Activated T-cell treated with anti-CD3 and anti-CD28 coated beads for 24 hours (primary cell): ENCODE measurements at regions not wholly inside any gene's neighbourhood (a gene's known extent, or its start where the extent isn't known, plus 50 kb on each side); places are given as distances from the start of the nearest gene placed in this dataset.

Experiments
- DNase-seq: peaks from one replicate; pipeline ENCODE4 v3.0.0-alpha.2; 2020; ENCODE audit warnings: low read depth

- DNase-seq: no peak
Observed at GRCh38 chr15:70323111-70323851, 225.6 kb upstream of the TLE3 start.

GRCh38 chr15:70322051-70322668 lies 224.4 kb upstream of the TLE3 start:
- no peak for DNase-seq

DNA sequence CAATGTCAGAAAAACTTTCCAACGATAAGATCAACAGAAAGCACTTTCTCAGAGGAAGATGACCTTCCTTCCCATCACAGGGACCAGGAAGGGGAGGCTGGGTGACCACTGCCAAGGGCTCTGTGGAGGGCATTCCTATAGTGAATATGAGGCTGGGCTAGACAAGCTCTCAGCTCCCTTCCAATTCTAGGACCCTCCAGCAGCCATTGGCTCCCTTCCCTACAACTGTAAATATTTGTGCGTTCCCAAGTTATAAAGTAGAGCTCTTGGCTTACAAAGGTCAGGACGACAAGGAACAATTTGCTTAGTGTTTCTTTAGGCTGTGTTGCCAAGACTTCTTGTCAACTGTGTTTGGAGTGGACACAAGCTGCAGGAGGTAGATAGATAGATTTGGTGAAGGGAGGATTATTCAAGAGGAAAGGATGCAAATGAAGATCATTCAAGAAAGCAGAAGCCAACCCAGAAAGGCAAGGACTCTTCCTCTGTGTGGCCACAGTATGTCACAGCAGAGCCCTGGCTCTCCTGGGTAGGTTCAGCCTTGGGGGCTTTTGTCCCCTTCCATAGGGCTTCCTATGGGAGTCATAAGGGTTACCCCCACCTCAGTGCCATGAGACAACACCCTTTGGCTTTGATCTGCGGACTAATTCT lies 223.6 kb upstream of the TLE3 start:
- no peak for DNase-seq

- no peak for DNase-seq
Observed at GRCh38 chr15:70320482-70320881, 222.8 kb upstream of the TLE3 start.

DNA sequence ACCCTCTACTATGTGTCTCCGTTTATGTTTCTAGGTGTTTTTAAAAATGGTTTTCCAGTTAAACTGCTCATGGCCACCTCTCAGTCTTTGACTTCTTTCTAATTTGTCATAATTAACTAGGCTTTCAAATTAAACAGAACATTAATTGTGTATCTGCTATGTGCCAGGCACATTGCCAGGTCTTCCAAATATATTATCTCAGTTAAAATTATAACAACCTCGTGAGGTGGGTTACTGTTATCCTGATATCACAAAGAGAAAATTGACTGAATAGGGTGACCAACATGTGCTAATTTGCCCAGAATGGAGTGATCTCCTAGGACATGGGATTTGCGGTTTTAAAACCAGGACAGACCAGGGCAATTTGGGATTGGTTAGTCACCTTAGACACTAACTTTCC lies 222.4 kb upstream of the TLE3 start:
- DNase-seq: no peak

GRCh38 chr15:70319466-70319865 lies 221.7 kb upstream of the TLE3 start:
- DNase-seq: no peak

DNA sequence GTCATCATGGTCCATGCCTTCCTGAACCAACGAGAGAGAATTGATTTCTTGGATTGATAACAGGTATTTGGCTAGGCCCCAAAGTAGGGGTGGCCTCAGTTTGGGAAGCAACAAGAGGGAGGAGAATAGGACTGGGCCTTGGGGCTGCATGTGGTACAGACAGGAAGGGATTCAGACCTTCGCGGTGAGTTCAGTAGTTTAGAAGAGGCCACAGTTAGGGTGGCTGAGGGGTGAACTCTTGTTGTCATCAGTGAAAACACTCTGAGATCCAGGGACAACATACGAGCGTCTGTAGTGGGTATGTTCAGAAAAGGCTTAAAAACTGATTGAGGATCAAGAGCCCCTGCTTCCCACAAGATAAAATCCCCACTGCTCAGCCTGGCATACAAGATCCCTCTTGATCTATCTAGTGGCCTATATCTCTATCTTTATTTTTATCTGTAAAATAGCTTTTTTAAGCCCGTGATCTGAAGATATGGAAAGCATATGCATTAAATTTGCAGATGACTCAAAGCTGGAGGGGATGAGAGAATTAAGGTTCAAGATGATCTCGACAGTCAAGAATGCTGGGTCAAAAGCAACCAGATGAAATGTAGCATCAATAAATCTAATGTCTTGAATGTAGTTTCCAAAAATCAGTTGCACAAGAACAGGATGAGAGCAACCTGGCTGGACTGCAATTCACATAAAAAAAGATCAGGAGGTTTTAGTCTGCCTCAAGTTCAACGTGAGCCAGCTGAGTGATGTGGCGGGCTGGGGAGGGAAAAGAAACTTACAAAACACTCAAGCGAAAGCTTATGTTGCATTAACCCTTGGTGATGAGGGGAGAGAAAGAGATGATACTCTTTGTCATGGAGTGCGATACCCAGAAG lies 221.1 kb upstream of the TLE3 start:
- DNase-seq: no peak

- no peak for DNase-seq
Observed at GRCh38 chr15:70316059-70316600, 218.4 kb upstream of the TLE3 start.

- no peak for DNase-seq
Observed at GRCh38 chr15:70315431-70315830, 217.7 kb upstream of the TLE3 start.

DNA sequence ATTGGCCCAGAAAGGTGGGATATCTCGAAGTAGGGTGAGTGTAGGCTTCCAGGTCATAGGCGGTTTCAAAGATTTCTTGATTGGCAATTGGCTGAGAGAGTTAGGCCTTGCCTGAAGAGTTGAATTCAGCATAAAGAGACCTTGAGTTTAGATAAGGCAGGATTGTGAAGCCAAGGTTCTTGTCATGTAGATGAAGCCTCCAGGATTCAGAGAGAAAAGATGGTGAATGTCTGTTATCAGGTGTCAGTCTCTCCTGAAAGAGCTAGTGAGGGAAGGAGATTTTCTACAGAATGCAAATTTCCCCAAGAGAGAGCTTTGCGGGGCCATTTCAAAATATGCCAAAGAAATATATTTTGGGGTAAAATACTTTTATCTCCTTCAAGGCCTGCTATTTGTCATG lies 217.0 kb upstream of the TLE3 start:
- DNase-seq: no peak

DNA sequence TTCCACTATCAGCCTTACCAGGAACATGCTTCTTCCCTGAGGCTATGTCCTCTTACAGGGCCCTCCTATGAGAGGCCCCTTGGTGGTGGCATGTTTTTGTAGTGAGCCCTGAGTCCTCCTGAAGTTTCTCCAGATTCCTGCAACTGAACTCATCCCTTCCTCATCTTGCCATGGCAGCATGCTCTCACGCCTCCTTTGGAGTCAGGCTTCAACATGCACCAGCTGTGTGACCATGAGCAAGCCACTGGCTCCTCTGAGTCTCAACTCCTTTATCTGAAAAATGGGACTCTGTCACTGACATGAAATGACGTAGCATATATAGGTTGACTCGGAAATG lies 216.3 kb upstream of the TLE3 start:
- DNase-seq: no peak

DNA sequence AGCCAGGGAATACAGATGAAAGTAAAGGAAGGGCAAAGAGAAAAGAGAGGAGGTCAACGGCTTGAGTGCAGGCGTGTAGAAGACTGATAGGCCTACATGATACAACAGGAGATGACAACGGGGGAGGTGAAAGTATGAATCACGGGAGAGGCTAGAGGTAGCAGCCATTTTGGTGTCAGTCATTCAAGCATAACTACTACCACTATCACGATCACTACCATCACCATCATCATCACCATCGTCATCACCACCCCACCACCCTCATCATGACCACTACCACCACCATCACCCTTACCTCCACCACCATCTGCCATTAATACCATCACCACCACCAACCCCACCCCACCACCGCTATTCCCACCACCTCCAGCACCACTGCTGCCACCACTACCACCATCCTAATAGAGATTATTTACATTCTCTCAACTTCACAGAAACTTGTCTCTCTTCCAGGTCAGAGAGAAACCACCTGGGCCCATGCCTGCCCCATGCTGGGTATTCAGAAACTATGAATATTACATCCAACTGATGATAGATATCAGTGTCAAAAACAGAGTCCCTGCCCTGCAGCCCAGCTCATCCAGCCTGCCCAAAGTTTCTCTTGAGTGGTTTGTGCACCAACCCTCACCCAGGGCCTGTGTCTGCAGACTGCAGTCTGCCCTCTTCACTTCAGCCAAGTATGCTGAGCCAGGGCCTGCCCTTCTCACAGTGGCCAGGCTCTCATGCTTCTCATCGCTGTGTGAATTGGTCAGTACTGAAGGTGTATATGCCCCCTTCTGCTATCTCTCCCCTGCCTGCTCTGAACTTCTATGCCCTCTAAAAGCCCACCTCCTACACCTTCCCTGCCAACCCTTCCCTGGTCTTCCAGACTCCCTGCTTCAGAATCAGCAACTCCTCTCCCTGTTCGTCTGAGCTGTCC lies 215.6 kb upstream of the TLE3 start:
- DNase-seq: no peak

- DNase-seq: no peak
Observed at GRCh38 chr15:70311821-70312220, 214.1 kb upstream of the TLE3 start.

DNA sequence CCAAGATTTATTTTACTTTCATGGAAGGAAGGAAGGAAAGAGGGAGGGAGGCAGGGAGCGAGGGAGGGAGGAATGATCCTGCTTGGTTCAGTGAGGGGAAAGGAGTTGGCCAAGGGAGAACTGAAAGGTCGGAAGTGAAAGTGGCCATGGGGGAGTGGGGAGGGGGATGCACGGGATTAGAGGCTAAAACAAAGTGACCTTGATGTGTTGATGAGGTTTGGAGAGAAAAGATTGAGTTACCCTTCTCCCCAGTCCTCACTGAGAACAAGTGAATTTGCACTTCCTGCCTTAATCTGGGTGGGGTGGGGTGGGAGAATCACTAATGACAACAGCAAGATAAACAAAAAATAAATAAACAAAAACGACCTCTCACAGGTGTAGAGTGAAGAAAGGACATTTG lies 212.0 kb upstream of the TLE3 start:
- DNase-seq: no peak

DNA sequence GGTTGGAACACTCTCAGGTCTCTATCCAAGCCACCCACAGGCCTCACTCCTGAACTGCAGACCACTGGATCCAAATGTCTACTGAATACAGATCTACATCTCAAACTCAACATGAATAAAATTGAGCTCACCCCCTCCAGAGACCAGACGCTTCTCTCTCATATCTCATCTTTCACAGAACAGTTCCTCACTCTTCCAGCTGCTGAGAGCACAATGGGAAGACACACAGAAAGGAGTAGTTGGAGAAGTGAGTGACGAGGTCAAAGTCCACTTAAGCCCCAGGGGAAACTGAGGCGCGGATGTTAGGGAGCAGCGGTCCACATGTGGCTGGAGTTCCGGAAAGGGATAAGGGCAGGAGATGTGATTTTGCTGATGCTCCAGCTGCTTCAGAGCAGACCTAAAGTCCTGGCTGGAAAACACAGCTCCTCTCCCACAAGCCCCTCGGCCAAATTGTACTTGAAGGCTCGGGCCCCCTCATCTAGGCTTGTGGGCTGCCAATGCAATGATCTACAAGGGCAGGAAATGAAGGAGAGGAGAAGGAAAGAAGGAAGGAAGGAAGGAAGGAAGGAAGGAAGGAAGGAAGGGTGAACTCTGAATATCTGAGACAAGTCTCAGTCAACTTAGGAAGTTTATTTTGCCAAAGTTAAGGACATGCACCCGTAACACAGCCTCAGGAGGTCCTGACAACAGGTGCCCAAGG lies 211.2 kb upstream of the TLE3 start:
- no peak for DNase-seq

DNA sequence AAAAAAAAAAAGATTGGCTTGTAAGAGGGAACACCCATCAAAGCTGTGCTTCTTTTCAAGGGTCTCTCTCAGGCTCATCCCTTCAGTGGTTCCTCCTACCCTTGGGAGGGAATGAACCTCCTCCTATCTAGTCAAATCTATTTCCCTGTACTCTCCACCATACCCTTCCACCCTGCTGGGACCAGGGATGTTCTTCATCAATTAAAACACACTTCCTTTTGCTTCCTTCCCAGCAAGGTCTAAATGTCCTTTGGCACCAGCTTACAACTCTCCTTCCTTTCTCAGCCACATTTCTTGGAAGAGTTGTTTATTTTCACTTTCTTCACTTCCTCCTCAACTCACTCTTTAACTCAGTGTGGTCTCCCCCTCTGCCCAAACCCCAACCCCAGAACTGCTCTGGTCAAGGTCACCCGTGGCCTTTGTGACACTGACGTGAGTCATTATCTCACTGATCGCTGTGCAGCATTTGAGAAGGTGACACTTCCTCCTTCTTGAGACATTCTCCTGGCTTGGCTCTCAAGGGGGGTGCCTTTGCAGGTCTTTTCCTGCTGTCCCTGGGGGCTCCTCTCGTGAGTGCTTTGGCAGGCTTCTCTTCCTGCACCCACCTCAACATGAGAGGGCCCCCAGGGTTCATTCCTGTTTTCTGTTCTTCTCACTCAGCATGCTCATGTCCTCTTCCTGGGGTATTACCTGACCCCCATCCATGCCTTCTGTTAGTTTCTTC lies 210.5 kb upstream of the TLE3 start:
- no peak for DNase-seq

DNA sequence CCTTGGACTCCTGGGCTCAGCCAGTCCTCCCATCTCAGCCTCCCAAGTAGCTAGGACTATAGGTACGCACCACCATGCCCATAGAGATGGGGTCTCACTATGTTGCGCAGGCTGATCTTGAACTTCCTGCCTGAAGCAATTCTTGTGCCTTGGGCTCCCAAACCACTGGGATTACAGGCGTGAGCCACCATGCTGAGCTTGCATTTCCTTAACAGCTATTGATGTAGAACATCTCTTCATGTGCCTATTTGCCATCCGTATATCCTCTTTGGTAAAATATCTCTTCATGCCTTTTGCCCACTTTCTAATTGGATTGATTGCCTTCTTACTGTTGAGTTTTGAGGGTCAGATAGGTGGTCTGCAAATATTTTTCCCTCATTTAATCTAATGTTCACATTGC lies 208.9 kb upstream of the TLE3 start:
- DNase-seq: no peak

DNA sequence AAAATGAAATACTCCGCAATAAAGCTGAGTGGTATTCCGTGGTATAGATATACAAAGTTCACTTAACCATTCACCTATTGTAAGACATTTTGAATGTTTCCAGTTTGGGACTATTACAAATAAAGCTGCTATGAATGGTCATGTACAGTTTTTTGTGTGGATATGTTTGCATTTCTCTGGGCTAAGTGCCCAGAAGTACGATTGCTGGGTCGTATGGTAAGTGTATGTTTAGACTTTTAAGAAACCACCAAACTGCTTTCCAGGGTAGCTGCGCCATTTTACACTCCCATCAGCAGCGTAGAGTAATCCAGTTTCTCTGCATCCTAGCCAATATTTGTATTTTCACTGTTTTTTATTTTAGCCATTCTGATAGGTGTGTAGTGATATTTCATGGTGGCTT lies 208.4 kb upstream of the TLE3 start:
- DNase-seq: no peak

DNA sequence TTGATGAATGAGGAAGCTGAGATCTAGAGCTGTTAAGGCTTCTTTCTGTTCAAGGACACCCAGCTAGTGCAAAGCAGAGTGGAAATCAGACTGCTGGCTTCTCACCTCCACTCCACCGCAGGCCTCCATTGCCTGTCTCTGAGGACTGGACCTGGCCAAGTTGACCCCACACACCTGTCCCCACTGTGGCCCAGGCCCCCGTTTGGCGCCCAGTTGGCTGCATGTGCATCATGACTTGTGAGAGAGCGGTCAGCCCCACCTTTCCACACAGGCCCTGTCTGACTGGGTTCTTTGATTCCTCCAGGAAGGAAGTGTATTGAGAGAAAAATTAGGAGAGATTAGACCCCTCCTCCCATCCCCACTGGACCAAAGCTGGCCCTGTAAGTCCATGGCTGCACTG lies 206.3 kb upstream of the TLE3 start:
- DNase-seq: no peak

DNA sequence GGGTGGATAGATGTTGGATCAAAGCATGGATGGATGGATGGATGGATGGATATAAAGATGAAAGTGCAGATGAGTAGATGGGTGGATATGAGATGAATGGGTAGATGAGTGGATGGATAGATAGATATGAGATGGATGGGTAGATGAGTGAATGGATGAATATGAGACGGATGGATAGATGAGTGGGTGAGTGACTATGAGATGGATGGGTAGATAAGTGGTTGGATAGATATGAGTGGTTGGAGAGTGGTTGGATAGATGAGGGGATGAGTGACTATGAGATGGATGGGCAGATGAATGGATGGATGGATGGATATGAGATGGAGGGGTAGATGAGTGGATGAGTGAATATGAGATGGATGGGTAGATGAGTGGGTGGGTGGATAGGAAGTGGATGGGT lies 204.6 kb upstream of the TLE3 start:
- DNase-seq: no peak
